ENCODE measurements at regions not wholly inside any gene's neighbourhood (a gene's known extent, or its start where the extent isn't known, plus 50 kb on each side); places are given as distances from the start of the nearest gene placed in this dataset.

GRCh38 chr1:218570456-218570855 lies 225.3 kb downstream of the TGFB2 start:
- TF ChIP-seq CTCF (conservative IDR thresholded peaks at IDR 0.05; ENCODE audit: control insufficient read depth, insufficient read depth, low read depth, low read length): no peak
- no peak overlapping the region for H3K4me3 ChIP-seq (ENCODE audit: control insufficient read depth, low read depth, low read length)

DNA sequence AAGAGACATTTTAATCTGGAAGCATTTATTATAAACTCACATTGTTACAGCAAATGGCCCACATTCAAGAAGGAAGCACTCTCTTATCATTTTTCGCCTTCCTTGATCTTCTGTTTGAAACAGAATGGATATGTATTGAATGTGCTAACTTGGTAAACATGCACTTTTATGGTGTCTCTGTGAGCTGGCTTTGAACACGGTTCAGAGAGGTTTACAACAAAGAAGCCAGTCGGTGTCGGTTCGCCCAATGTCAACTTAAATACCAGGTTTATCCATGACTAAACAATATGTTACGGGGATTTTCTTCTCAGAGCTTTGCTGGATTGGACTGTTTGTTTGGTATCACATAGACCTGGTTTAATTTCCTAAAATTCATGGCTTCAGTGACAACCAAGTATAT lies 226.4 kb downstream of the TGFB2 start:
- TF ChIP-seq CTCF (conservative IDR thresholded peaks at IDR 0.05; ENCODE audit: control insufficient read depth, insufficient read depth, low read depth, low read length): no peak
- H3K4me3 ChIP-seq (ENCODE audit: control insufficient read depth, low read depth, low read length): no peak overlapping the region
- DNase-seq (ENCODE audit: low read depth): no peak

More at GRCh38 chr1:218570456-218570855, 225.3 kb downstream of the TGFB2 start:
- DNase-seq (ENCODE audit: low read depth): no peak

DNA sequence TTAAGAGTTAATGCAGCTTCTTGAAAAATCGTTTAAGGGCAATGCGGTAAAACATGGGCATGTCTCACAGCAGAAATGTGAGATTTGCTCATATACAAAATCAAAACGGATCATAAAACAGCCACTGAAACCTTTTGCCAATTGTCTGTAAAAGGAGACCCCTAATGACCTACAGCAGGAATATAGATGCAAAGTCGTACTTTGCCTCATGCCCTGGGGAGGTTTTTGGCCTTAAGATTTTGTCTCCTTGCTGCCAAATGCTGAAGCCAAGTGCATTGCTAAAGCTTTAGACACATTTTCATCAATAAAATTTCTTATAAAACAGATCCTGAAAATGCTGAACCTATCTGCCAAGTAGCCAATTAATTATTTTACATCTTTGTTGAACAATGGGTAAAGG lies 226.9 kb downstream of the TGFB2 start:
- DNase-seq (ENCODE audit: low read depth): no peak
- TF ChIP-seq CTCF (conservative IDR thresholded peaks at IDR 0.05; ENCODE audit: control insufficient read depth, insufficient read depth, low read depth, low read length): no peak
- no peak overlapping the region for H3K4me3 ChIP-seq (ENCODE audit: control insufficient read depth, low read depth, low read length)

GRCh38 chr1:218573925-218574324 lies 228.8 kb downstream of the TGFB2 start:
- H3K4me3 ChIP-seq (ENCODE audit: control insufficient read depth, low read depth, low read length): no peak overlapping the region
- no peak for TF ChIP-seq CTCF (conservative IDR thresholded peaks at IDR 0.05; ENCODE audit: control insufficient read depth, insufficient read depth, low read depth, low read length)
- DNase-seq (ENCODE audit: low read depth): peak; percentile 40

GRCh38 chr1:218575079-218575478 lies 229.9 kb downstream of the TGFB2 start:
- no peak for TF ChIP-seq CTCF (conservative IDR thresholded peaks at IDR 0.05; ENCODE audit: control insufficient read depth, insufficient read depth, low read depth, low read length)
- H3K4me3 ChIP-seq (ENCODE audit: control insufficient read depth, low read depth, low read length): no peak overlapping the region
- DNase-seq (ENCODE audit: low read depth): no peak

DNA sequence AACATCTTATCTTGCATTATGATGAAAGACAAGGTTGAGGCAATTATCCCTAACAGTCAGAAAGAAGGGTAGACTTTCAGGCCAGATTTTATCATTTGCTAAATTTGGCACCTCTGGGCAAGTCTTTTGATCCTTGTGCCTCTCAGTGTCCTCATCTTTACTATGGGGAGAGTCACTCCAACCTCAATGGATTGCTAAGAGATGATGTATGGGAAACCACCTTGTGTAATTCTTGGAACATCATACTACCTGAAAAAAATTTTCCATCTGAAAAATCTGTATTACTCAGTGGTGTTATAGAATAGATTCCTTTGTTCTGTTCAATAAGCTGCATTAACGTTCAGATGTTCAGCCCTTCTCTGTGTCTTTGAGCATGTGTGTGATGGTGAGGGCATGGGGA lies 230.7 kb downstream of the TGFB2 start:
- H3K4me3 ChIP-seq (ENCODE audit: control insufficient read depth, low read depth, low read length): no peak overlapping the region
- DNase-seq (ENCODE audit: low read depth): no peak
- no peak for TF ChIP-seq CTCF (conservative IDR thresholded peaks at IDR 0.05; ENCODE audit: control insufficient read depth, insufficient read depth, low read depth, low read length)

- H3K4me3 ChIP-seq (ENCODE audit: control insufficient read depth, low read depth, low read length): no peak overlapping the region
- DNase-seq (ENCODE audit: low read depth): no peak
- TF ChIP-seq CTCF (conservative IDR thresholded peaks at IDR 0.05; ENCODE audit: control insufficient read depth, insufficient read depth, low read depth, low read length): no peak
Measured at GRCh38 chr1:218582646-218583045, 237.5 kb downstream of the TGFB2 start.

Measured in fibroblast of mammary gland (primary cell).